ENCODE measurements at regions not wholly inside any gene's neighbourhood (a gene's known extent, or its start where the extent isn't known, plus 50 kb on each side); places are given as distances from the start of the nearest gene placed in this dataset.

- DNase-seq = no peak
These were observed 57.1 kb downstream of the FAM181B start for GRCh38 chr11:82676483-82677094.

GRCh38 chr11:82675838-82676237 is 57.8 kb downstream of the FAM181B start:
- no peak for DNase-seq

- DNase-seq = no peak
These were observed 60.0 kb downstream of the FAM181B start for GRCh38 chr11:82673631-82674030.

GRCh38 chr11:82671451-82671850 is 62.2 kb downstream of the FAM181B start:
- no peak for DNase-seq

GRCh38 chr11:82663535-82663934 is 70.1 kb downstream of the FAM181B start:
- DNase-seq = no peak

- DNase-seq = no peak
These were observed 79.9 kb downstream of the FAM181B start for GRCh38 chr11:82653752-82654151.

GRCh38 chr11:82639251-82639650 is 94.4 kb downstream of the FAM181B start:
- DNase-seq = no peak

- no peak for DNase-seq
These were observed 97.0 kb downstream of the FAM181B start for GRCh38 chr11:82636615-82637014.

- no peak for DNase-seq
These were observed 99.6 kb downstream of the FAM181B start for GRCh38 chr11:82634091-82634490.

GRCh38 chr11:82631722-82632630 is 101.7 kb downstream of the FAM181B start:
- DNase-seq = no peak

GRCh38 chr11:82610671-82611070 is 123.0 kb downstream of the FAM181B start:
- DNase-seq = no peak

GRCh38 chr11:82606738-82607137 is 126.9 kb downstream of the FAM181B start:
- no peak for DNase-seq

- no peak for DNase-seq
These were observed 132.0 kb downstream of the FAM181B start for GRCh38 chr11:82601711-82602110.

GRCh38 chr11:82599836-82600235 is 133.8 kb downstream of the FAM181B start:
- no peak for DNase-seq

GRCh38 chr11:82586581-82586980 is 147.1 kb downstream of the FAM181B start:
- no peak for DNase-seq

GRCh38 chr11:82577246-82577645 is 156.4 kb downstream of the FAM181B start:
- no peak for DNase-seq

GRCh38 chr11:82560836-82561235 is 172.8 kb downstream of the FAM181B start:
- no peak for DNase-seq

- no peak for DNase-seq
These were observed 174.1 kb downstream of the FAM181B start for GRCh38 chr11:82559609-82560008.

- DNase-seq = no peak
These were observed 176.4 kb downstream of the FAM181B start for GRCh38 chr11:82557274-82557673.

- no peak for DNase-seq
These were observed 177.5 kb downstream of the FAM181B start for GRCh38 chr11:82556210-82556609.

GRCh38 chr11:82546661-82547557 is 186.8 kb downstream of the FAM181B start:
- DNase-seq = no peak

GRCh38 chr11:82539669-82540068 is 194.0 kb downstream of the FAM181B start:
- DNase-seq = no peak

GRCh38 chr11:82536706-82537105 is 197.0 kb downstream of the FAM181B start:
- no peak for DNase-seq

Data from bone marrow (tissue), 2 donors.